Stomach smooth muscle (tissue), 2 donors: ENCODE measurements at regions not wholly inside any gene's neighbourhood (a gene's known extent, or its start where the extent isn't known, plus 50 kb on each side); places are given as distances from the start of the nearest gene placed in this dataset.

Source experiments
- H3K27ac ChIP-seq: one replicate; pipeline ENCODE4 v1.7.0; 2013; ENCODE audit warnings: mild to moderate bottlenecking, low read length, inconsistent platforms
- H3K27me3 ChIP-seq, 2 donors: one replicate each; pipeline ENCODE4 v1.7.0; 2013; ENCODE audit warnings: low read length in 2 of 2; ENCODE audit not compliant: insufficient read depth in 2 of 2, control insufficient read depth in 1 of 2
- H3K36me3 ChIP-seq, 2 donors: one replicate each; pipeline ENCODE4 v1.7.0; 2013; ENCODE audit warnings: low read length in 2 of 2; ENCODE audit not compliant: control insufficient read depth in 2 of 2, insufficient read depth in 2 of 2
- H3K4me1 ChIP-seq: one replicate; pipeline ENCODE4 v1.7.0; 2013; ENCODE audit warnings: low read length; ENCODE audit not compliant: control insufficient read depth, insufficient read depth
- H3K4me3 ChIP-seq, 2 donors: one replicate each; pipeline ENCODE4 v1.7.0; 2013; ENCODE audit warnings: low read length in 2 of 2
- H3K9ac ChIP-seq, 2 donors: one replicate each; pipeline ENCODE4 v1.7.0; 2013; ENCODE audit warnings: low read length in 2 of 2, mild to moderate bottlenecking in 1 of 2
- H3K9me3 ChIP-seq, 2 donors: one replicate each; pipeline ENCODE4 v1.7.0; 2013; ENCODE audit warnings: low read length in 2 of 2; ENCODE audit not compliant: control insufficient read depth in 2 of 2
- donor health status: healthy.
- donor health status: Pancreatic carcinoma.

DNA sequence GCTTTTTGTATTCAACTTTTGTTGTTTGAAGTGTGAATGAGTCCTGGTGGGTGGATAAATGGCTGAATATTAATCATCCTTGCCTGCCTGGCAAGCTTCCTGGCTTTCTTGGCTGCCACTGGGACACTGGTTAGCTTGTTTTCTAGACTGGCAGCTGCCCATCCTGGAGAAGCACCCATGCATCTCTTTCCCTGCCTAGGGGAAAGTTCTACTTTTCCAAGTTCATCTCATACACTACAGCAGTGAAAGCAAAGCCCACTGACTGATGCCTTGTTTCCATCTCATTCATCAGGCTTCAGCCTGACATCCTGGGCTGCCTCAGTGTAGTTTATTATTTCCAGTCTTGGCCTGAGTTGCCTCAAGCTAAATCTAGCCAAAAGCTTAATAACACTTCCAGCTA lies 244.8 kb downstream of the PCDH20 start:
- no peaks in the 10 kb centered on the region for H3K36me3 ChIP-seq
- peaks cover 0 to 2% of the 10 kb centered on the region in 2 donors for H3K9me3 ChIP-seq
- no peaks in the 10 kb centered on the region for H3K4me1 ChIP-seq
- no peaks in the 10 kb centered on the region for H3K27me3 ChIP-seq
- H3K4me3 ChIP-seq = no peak overlapping the region
- no peak overlapping the region for H3K9ac ChIP-seq
- H3K27ac ChIP-seq = no peak overlapping the region

DNA sequence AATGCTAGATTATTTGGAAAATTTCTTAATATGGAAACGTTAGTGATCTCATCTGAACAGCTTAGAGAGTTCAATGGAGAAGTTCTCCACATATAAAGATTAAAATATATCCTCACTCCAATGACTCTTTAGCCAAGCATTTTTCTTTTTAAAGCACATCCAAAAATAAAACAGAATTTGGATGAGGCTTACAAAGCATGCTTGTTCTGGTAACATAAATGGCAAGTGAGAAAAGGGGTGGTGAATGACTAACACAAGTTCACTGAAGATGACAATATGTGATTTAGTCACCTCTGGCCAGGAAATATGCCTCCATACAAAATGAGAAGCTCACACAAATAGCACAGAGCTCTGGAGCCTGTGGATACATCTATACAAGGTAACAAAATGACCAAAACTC lies 253.0 kb downstream of the PCDH20 start:
- no peaks in the 10 kb centered on the region for H3K4me1 ChIP-seq
- H3K27me3 ChIP-seq = no peaks in the 10 kb centered on the region
- no peak overlapping the region for H3K9ac ChIP-seq
- H3K27ac ChIP-seq = no peak overlapping the region
- H3K9me3 ChIP-seq = no peaks in the 10 kb centered on the region
- peak overlapping the region in 1 of 2 donors; percentile 26 for H3K4me3 ChIP-seq
- no peaks in the 10 kb centered on the region for H3K36me3 ChIP-seq

DNA sequence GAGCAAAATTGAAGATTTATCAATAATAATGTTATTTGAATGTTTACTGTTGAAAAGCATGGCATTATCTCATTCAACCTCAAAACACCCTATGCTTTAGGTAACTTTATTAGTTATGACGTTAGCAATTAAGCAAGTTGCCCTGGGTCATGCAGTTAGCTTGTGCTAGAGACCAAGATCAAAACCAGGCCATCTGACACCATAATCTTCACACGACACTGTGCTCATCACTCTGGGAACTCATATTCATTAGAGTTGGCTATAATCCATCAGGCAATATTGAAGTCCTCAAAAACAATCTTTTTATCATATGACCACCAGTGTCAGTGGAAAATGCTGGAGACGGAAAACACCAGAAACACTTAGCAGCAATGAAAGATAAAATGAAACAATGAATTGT lies 253.5 kb downstream of the PCDH20 start:
- no peaks in the 10 kb centered on the region for H3K4me1 ChIP-seq
- no peaks in the 10 kb centered on the region for H3K27me3 ChIP-seq
- peak overlapping the region; percentile 6 for H3K27ac ChIP-seq
- no peaks in the 10 kb centered on the region for H3K36me3 ChIP-seq
- H3K9me3 ChIP-seq = no peaks in the 10 kb centered on the region
- H3K4me3 ChIP-seq = peak overlapping the region in 1 of 2 donors; percentile 26
- H3K9ac ChIP-seq = no peak overlapping the region

DNA sequence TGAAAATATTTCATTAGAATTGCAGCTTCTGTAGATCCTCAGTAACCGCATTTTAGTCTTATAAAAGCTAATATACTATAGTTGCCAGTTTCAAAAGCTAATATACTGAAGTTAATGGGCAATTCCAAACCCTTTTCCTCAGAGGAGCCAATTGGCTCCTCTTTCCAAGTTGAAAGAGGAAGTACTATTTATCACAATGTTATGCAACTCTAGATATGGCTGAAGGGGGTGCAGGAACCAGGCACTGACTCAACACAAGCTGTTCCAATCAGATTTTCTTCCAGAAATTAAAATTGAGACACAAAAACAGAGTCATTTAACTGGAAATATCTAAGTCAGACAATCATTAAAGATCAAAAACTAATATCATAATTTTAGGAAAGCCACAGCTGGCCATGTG lies 258.9 kb downstream of the PCDH20 start:
- no peaks in the 10 kb centered on the region for H3K4me1 ChIP-seq
- no peaks in the 10 kb centered on the region for H3K36me3 ChIP-seq
- no peaks in the 10 kb centered on the region for H3K27me3 ChIP-seq
- no peak overlapping the region for H3K27ac ChIP-seq
- no peak overlapping the region for H3K4me3 ChIP-seq
- H3K9ac ChIP-seq = no peak overlapping the region
- no peaks in the 10 kb centered on the region for H3K9me3 ChIP-seq

DNA sequence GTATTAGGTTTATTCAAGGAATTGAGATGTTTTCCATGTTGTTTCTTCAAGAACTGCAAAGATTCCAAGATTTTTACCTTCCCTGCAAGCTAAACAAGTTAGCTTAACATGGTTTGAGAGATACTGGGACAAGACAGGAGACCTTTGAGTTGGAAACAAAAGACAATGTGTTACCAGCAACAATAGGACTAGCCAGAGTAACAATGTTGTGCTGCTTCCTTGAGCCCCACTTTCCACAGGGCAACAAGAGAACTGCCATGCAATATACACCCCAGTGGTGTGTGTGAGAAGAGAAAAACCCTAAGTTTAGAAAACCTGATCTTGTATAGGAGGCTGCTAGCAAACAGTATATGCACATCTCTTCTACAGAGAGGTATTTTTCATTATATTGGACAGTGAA lies 264.6 kb downstream of the PCDH20 start:
- H3K27me3 ChIP-seq = no peaks in the 10 kb centered on the region
- no peak overlapping the region for H3K4me3 ChIP-seq
- H3K9ac ChIP-seq = no peak overlapping the region
- H3K36me3 ChIP-seq = no peaks in the 10 kb centered on the region
- no peaks in the 10 kb centered on the region for H3K9me3 ChIP-seq
- no peaks in the 10 kb centered on the region for H3K4me1 ChIP-seq
- H3K27ac ChIP-seq = no peak overlapping the region

DNA sequence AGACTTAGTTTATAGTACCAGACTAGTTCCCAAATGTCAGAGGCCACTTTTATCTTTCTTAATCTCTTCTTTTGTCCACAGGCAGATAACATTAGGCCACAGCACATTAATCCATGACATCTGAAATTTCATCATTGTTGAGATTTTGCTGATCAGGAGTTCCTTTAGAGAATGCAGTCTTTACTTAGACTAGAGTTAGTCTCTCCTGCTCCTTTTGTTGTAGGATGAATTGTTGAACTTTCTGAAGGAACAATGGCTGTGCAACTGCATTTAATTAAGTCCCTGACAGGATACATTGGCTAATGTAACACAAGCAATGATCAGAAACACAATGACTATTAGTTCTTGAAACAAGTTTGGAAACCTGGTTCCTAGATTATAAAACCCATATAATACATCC lies 266.3 kb downstream of the PCDH20 start:
- no peak overlapping the region for H3K9ac ChIP-seq
- no peak overlapping the region for H3K4me3 ChIP-seq
- H3K27me3 ChIP-seq = no peaks in the 10 kb centered on the region
- H3K9me3 ChIP-seq = no peaks in the 10 kb centered on the region
- H3K36me3 ChIP-seq = no peaks in the 10 kb centered on the region
- H3K4me1 ChIP-seq = no peaks in the 10 kb centered on the region
- no peak overlapping the region for H3K27ac ChIP-seq

DNA sequence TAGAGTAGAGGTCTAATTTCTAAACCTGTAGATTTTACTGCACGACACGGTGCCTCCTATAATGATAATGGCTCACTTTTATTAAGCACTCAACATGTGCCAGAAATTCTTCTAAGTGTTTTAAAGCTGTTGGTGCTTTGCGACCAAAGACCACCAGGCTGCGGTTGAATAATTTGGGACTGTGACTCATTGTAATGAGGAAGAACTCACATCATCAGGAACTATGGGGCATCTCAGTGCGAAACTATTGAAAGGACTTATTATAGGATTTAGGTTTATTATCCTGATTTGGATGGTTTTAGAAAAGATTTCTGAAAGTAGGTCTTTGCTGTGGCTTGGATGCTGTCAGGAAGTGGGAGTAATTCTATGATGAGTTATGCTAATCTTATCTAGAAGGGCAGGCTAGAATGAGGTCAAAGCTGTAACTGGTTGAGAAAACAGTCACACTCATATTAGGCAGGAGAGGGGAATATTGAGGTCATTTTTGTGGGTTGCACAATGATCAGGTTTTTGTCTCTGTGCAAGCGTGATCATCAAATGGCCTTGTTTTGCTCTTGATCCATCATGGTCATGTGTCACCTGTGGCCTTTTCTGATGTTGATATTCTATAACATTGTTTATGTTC lies 266.8 kb downstream of the PCDH20 start:
- Histone ChIP-seq H3K9ac (no peak overlapping the region), H3K36me3 (no peaks in the 10 kb centered on the region), H3K27me3 (no peaks in the 10 kb centered on the region), H3K27ac (no peak overlapping the region), H3K9me3 (no peaks in the 10 kb centered on the region), H3K4me3 (no peak overlapping the region), H3K4me1 (no peaks in the 10 kb centered on the region)

DNA sequence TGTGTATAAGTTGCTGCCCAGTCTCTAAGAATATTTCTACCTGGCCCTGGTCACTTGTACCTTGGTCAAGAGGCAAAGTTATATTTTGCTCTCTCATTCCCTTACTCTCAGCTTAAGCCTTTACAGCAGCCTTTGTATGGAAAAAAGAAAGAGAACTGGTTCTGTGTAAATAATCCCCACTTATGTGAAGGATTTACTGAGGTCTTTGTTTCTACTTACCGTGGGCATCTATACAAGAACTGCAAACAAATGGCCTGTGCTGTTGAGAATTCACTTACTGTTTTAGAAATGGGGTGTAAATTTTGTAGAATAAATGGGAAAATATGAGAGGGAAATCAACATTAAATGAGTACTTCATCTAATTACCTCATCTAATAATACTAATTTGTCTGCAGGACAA lies 267.4 kb downstream of the PCDH20 start:
- no peak overlapping the region for H3K4me3 ChIP-seq
- no peak overlapping the region for H3K9ac ChIP-seq
- H3K36me3 ChIP-seq = no peaks in the 10 kb centered on the region

DNA sequence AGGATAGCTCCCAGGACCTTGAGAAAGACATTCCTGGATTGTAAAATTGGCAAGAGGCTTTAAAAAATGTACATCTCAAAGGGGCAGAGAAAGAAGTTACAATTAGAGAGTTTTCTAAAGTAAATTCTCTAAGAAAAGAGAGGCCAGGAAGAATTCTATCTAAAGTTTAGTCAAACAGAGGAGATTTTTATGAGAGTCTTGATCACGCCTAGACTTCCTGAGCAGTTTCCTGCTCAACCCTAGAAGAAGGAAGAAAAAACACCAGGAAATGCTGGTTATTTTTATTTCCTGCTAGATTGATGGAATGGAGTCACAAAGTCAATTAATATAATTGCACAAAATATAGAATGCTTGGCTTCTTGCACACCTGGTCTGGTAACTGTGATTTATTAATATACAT lies 269.1 kb downstream of the PCDH20 start:
- H3K4me1 ChIP-seq = no peaks in the 10 kb centered on the region
- H3K27me3 ChIP-seq = no peaks in the 10 kb centered on the region
- H3K36me3 ChIP-seq = no peaks in the 10 kb centered on the region
- no peak overlapping the region for H3K4me3 ChIP-seq
- no peak overlapping the region for H3K27ac ChIP-seq
- H3K9ac ChIP-seq = no peak overlapping the region
- H3K9me3 ChIP-seq = no peaks in the 10 kb centered on the region

More for the DNA sequence above, 267.4 kb downstream of the PCDH20 start:
- no peak overlapping the region for H3K27ac ChIP-seq
- H3K27me3 ChIP-seq = no peaks in the 10 kb centered on the region
- H3K4me1 ChIP-seq = no peaks in the 10 kb centered on the region
- no peaks in the 10 kb centered on the region for H3K9me3 ChIP-seq

DNA sequence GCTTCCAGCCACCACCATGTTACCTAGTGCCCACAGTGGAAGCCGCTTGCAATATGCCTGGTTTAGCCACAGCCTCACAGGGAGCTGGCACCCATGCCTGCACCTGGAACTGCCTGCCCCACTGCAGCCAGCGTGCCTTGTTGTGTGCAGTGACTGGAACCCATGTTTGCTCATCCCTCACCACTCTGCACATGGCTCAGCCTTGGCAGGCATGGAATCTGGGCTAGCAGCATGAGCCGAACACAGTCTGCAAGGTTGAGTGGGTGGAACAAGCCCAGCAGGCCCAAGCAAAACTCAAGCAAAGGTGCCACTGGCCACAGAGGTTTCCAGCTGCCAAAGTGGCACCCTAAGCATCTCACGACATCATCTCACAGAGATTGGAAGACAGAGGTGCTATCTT lies 269.5 kb downstream of the PCDH20 start:
- H3K4me1 ChIP-seq = no peaks in the 10 kb centered on the region
- no peaks in the 10 kb centered on the region for H3K27me3 ChIP-seq
- no peak overlapping the region for H3K27ac ChIP-seq
- no peaks in the 10 kb centered on the region for H3K36me3 ChIP-seq
- no peaks in the 10 kb centered on the region for H3K9me3 ChIP-seq
- H3K4me3 ChIP-seq = no peak overlapping the region
- no peak overlapping the region for H3K9ac ChIP-seq

DNA sequence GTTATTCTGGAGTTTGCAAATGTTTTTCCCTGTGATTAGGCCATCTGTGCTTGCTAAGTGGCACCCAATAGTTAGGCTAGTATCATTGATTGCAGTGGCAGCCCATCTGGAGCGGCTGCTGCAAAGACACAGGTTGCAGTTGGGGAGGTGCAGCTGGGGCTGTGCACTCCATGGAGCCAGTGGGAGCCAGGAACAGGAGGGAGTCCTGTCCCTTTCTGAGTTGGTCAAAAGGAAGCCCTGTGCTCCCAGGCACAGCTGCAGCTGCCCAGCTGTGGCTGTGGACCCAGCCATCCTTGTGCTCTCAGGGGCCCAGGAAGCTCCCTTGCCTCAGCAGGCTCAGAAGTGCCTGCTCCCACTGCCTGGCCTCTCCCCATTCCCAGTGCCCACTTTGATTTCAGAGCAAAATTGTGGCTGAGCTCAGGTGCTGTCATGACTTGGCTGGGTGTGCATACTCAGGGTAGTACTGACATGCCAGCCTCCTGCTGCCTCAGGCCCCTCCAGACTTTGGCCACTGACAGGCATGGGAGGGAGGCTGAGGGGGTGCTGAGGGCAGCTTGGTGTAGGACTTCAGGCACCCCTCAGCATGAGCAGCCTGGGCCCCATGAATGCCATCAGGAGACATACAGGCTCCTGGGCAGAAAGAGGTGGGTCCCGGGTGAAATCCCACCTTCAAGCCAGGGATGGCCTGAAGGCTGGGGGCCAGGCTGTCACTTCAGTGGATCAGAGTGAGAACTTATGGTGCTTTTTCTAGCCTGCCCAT lies 270.6 kb downstream of the PCDH20 start:
- Histone ChIP-seq H3K9ac (no peak overlapping the region), H3K36me3 (no peaks in the 10 kb centered on the region), H3K27ac (no peak overlapping the region), H3K27me3 (no peaks in the 10 kb centered on the region), H3K4me3 (no peak overlapping the region), H3K4me1 (no peaks in the 10 kb centered on the region), H3K9me3 (no peaks in the 10 kb centered on the region)
